HG03558 (cell line): ENCODE measurements at regions not wholly inside any gene's neighbourhood (a gene's known extent, or its start where the extent isn't known, plus 50 kb on each side); places are given as distances from the start of the nearest gene placed in this dataset.
"Not testable (repeated sequence)": the region's sequence is repeated elsewhere in the genome, so short reads cannot be mapped to it uniquely, and the experiment has no call there.

Experiments used
- ATAC-seq: cut with Tn5 transposase; IDR thresholded peaks from one replicate; pipeline ENCODE4 v1.9.1; 2021; ENCODE audit warnings: moderate number of reproducible peaks; ENCODE audit not compliant: unreplicated experiment; ENCODE audit errors: extremely low read depth

DNA sequence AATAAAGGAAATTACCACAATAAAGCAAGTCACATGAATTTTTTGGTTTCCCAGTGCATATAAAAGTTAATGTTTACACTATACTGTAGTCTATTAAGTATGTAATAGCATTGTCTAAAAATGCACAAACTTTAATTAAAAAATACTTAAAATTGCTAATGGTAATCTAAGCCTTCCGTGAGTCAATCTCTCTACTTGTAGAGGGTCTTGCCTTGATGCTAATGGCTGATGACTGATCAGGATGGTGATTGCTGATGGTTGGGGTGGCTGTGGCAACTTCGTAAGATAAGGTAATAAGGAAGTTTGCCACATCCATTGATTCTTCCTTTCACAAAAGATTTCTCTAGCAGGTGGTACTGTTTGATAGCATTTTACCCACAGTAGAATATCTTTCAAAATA, 466.6 kb upstream of the PROX1 start:
- no peak for ATAC-seq

DNA sequence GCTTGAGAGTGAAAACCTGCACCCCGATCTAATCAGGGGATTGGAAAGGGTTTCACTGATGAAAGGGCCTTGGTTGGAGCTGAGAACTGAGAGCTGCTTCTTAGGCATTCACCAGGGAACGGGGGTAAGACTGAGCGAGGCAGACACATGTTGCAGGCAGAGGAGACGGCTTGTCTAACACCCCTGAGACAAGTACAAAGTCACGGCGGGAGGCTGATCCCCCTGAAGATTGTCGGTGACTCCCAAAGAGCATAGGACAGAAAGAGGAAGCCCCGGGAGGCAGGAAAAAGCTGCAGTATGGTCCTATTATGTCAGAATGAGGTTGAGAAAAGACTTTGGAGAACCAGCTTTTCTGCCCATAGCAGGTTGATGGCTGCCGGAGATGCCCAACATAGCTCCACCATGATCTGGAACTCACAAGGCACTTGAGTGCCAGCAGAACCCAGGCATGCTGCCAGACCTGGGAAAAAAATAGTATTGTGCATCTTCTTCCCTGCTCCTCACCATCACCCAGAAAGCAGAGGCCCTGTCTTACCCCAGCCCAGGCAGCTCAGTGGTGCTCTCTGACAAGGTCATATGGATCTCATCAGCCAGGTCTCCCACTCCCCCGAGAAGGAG, 463.9 kb upstream of the PROX1 start:
- no peak for ATAC-seq

DNA sequence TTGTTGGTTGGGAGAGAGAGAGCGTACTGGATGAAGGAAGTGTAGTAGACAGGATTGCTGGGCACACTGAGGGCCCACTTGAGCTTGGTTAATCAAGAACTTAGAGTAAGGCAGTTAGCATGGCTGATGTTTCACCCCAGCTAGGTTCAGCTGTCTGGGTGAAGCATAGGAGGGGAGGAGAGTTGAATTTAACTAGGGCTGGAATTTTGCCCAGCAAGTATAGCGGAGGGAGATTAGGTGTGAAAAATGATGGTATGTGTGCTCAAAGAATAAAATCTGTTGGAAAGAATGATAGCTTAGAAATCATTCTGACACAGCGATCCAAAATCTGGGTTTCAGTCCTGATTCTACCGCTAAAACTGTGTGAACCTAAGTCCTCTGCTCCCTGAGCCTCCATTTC, 461.5 kb upstream of the PROX1 start:
- ATAC-seq, result no peak

DNA sequence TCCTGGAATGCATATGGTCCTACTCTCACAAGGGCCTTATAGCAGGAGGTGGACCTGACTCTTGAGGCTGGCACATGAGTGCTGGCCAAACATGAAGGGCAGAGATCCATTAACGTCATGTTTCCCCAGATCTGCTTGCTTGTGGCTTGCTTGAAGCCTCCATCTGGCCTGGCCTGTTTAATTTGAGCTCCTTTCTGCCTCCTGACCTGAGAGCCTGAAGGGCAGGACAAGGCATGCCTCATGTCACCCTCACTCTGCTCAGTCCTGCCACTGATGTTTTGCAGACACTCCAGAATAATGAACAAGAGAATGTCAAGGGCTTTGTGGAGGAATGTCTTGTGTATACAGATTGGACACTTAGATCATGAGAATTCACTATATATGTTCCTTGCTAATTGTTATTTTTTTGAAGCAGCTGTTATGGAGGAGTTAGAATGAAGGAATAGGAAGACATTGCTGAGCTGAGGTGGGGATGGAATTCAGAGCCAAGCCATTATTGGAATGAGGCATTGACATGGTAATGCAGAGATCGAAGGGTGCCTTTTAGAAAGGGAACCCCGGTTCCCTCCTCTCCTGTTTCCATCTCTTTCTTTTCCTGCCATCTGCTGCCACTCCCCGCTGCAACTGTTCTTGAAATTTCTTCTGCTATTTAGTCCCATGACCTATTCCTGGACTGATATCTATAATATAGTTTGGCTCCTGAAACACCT, 457.0 kb upstream of the PROX1 start:
- no peak for ATAC-seq

DNA sequence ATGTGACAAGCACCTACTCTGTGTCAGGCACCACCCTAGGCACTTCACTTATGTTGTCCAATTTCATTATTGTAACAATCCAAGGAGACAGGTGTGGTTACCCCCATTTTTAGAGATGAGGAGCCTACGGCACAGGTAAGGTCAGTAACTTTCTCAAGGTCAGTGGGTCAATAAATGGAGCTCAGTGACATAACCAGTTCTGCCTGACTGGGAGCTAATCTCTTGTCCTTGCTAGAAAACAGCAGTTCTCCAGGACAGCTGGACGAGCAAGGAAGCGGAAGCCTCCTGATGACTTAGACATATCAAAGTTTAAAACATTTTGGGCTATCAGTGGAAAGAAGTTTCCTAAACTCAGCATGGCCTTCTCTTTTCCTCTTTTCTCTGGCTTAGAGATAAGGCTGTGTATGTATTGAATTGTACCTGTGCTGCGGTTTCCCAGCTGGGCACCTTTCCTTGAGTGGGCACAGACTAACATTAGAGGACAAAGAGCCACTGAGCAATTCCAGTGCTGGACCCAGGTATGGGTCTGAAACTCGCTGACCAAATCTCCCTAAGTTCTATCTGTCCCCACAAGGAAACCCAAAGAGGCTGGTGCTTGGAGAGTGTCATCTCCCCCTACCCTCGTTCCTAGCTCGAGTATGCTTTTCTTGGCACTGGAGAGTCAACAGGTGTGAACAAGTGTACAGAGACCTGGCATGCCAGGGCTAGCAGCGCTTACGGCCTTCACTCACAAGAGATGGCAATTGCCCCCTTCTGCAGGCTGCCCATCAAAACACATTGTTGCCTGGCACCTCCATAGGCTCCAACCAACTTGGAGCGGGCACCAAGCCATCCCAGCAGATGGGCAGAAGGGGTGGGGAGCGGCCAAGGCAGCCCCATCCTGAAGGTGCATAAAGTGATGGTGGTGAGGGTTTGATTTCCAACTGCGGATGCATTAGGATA, 456.1 kb upstream of the PROX1 start:
- no peak for ATAC-seq

DNA sequence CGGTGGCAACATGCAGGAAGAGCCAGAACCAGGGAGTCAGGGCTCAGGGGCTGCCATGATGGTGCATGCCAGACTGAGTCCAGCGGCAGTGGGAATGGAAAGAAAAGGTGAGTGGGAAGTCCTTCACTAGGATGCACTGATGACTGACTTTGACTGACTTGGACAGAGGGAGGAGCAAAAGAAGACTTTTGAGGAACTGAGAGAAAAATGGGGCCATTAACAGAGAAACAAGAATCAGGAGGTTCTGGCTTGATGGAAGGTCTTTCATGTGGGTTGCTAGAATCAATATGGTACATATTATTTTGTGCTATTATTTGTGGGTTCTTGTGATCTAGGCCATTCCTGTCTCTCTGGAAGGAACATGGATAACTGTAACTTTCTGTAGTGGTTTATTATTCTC, 454.6 kb upstream of the PROX1 start:
- no peak for ATAC-seq

DNA sequence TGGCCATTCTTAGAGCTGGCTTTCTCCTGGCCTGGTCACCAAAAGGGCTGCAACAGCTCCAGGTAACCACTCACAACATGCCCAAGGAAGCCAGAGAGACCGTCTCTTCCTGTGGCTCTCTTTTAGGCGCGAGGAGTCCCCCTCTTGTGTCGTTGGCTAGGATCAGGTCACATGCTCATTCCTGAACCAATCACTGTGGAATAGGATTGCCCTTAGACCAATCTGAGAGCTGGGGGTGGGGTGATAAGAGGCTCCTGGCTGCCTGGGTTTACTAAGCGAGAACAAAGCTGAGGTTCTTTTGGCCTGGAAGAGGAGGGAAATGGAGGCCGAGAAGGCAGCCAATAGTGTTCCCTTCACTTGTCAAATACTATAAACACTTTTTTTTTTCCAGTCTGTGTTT, 452.1 kb upstream of the PROX1 start:
- ATAC-seq, result no peak

DNA sequence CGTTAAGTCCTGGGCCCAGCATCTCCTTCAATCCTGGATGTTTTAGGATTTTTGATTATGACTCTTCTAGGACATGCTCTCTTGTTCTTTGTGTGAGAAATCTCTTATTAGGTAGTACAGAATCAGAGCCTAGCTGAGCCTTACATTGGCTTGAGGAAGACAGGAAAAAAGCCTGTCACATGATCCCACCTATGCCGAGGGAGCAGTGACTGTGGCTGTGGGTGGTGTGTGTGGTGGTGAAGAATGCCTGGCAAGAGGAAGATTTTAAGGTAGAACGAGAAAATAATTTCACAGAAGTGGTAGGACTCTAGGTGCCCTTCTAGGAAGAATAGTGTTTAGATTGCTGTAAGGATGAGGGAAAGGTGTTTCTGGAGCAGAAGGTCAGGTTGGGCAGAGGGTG, 449.5 kb upstream of the PROX1 start:
- no peak for ATAC-seq

DNA sequence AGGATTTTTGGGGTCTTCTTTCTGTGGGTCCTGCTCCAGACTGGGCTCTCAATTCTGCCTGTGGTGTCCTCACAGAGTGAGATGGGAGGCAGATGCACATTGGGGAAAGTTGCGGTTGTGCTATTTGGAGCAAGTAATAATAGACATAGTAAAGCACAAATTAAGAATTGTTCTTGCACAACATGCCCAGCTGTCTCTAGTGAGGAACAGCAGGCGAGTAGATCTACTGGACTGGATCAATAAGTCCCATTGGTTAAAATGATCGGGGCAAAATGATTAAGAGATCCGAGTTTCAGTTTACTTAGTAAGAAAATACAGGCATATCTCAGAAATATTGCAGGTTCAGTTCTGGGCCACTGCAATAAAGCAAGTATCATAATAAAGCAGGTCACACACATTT, 448.3 kb upstream of the PROX1 start:
- ATAC-seq, result no peak

DNA sequence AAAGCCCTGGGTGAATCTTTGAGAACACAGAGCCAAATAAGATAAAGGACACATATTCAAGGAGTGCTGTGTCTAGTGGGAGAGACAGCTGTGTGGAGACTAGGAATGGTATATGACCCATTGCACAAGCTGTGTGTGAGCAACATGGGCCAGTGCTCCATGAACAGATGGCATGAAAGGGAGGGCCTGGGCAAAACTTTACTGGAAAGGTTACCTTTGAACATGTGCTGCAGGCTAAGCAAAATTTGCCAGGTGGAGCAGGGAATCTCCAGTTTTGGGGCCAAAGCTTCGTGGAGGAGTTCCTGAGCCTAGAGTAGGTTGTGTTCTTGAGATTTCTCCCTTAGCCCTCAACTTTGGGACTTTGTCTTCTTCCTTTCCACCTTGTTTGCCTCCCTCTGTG, 446.1 kb upstream of the PROX1 start:
- ATAC-seq, result no peak

DNA sequence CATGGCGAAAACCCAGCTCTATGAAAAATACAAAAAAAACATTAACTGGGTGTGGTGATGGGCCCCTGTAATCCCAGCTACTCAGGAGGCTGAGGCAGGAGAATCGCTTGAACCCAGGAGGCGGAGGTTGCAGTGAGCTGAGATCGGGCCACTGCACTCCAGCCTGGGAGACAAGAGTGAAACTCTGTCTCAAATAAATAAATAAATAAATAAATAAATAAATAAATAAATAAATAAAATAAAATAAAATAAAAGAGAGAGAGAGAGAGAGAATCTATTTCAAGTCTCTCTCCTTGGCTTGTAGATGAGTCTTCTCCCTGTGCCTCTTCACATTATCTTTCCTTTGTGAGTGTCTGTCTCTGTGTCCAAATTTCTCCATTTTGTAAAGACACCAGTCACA, 442.6 kb upstream of the PROX1 start:
- ATAC-seq, result not testable (repeated sequence)

DNA sequence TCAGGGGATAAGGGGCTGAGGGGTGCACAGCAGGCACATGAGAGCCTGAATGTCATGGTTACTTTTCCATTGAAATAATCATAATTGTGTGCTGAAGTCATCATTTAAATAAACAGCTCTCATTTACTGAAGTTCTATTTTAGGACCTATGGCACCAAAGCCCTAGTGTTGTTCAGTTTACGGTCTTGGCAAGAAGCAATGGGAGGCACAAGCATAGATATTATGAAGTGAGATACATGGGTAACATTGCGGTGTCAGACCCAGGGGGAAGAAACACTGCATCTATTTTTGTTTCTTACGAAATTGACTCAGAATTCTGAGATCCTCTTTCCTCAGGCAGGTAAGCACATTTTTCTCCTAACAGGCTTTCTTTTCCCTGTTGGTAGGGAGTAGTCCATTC, 437.8 kb upstream of the PROX1 start:
- no peak for ATAC-seq

DNA sequence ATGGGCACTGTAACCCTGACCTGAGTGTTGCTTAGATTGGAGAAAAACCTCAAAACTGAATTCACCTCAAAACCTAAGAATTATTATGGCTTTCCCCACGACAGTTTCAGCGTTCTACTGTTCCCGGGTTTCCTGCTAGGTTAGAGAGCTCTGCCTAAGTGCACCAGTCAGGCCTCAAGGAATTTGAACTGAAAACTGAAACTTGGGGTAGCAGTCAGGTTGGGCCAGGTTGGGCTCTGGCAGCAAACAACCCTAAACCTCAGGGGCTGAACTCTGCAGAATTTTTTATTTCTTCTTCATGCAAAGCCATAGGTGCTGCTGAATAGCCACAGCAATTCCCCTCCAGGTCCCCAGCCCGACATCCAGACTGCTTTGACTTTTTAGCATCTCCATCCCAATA, 437.0 kb upstream of the PROX1 start:
- ATAC-seq, result no peak

DNA sequence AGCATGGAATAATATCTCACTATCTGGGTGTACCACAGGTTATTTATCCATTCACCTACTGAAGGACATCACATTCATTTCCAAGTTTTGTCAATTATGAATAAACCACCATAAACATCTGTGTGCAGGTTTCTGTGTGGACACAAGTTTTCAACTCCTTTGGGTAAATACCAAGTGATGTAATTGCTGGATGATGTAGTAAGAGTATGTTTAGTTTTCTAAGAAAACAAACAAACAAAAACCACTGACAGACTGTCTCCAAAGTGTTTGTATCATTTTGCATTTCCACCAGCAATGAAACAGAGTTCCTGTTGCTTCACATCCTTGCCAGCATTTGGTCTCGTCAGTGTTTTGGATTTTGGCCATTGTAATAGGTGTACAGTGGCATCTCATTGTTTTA, 435.7 kb upstream of the PROX1 start:
- no peak for ATAC-seq

DNA sequence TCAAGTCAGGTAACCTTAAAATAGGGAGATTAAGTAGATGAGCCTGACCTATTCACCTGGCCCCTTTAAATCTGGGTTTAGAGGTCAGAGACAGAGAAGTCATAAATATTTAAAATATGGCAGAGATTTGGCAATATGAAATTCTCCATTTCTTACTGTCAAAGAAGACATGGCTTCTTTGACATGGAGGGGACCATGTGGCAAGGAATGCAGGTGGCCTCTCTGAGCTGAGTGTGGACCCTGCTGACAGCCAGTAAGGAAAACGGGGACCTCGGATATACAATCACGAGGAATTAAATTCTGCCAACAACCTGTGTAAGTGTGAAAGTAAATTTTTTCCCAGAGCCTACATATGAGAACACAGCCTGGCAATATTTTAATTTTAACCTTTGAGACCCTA, 427.5 kb upstream of the PROX1 start:
- no peak for ATAC-seq

DNA sequence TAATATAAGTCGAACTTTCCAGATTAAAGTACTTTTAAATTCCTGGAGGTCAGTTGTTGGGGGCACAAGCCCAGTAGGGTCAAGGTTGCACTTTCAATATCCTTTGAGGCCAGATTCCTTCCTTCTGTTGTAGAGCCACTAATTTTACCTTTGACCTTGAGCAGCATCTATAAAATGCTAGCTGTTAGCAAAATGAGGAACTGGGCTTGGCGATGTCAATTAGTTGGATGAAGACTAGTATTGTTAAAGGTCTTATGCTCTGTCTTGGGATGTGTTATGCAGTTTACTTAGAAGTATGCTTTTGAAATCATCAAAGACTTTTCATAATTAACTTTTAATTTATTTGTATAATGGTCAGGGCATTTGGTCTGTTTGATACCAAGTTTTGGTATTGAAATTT, 425.9 kb upstream of the PROX1 start:
- no peak for ATAC-seq

DNA sequence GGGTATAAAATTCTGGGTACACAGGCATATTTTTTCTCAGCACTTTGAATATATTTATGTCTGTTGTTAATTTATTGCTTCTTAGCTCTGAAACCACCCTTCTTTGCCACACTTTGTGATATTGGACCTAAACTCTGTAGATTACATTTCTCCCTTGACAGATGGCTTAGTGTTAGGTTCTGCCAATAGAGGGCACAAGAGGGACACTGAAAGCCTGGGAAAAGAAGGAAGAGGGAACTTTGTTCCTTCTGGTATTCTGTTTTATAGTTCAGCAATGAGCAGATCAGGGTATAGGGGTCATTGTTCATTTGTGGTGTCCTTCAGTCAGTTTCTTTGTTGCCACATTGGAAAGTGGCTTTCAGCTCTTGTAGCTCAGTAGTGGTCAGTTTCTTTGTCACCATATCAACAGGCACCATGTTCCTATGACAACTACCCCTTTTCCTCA, 423.5 kb upstream of the PROX1 start:
- ATAC-seq, result no peak

DNA sequence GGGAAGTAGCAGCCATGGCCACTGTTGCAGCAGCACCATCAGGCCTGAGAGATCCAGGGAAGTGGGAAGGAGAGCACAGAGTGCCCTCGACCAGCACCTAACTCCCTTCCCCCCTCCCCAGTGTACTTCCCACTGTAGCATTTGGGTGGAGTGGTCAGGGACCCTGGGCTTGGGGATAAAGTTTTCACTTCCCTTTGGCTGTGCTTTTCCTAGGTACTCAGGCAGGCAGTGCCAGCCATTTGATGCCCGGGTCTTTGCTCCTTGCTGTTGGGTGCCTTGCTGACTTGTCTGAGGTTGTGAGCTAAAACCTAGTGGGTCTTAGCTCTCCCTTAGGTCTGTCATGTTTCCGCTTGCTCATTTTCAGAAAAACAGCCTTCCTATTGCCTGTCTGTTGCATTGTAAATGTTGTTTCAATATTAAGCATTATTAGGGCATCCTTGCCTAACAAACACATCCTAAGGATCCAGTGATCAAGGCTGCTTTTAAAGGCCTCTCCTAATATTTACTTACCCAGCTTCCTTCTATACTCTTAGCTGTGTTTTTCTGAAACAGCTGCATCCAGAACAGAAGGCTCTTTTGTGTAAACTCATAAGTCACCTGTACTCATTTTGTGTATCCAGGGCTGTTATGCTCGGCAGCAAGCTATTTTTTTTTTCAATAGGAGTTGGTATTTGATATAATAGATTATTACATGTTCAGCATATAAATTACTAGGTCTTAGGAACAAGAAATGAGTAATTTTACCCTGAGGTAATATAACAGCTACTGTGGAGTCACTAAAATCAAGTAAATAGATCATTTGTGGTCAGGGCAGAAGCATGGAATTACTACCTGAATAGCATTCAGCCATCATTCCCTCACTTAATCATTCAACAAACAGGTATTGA, 418.6 kb upstream of the PROX1 start:
- no peak for ATAC-seq

DNA sequence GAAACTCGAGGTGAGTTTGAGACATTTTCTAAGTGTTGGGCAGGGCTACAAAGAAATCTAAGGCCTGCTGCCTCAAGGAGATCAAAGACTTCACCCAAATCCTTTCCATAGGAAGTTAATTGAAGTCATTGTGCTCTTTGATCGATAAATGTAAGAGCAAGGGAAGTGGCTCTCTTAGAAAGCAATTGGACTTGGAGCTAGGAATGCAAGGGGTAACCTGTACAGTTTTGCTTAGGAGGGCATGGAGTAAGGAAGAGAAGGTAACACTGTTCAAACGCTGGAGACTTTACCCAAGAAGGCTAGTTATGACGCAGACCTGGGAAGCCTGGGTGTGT, 418.0 kb upstream of the PROX1 start:
- no peak for ATAC-seq

DNA sequence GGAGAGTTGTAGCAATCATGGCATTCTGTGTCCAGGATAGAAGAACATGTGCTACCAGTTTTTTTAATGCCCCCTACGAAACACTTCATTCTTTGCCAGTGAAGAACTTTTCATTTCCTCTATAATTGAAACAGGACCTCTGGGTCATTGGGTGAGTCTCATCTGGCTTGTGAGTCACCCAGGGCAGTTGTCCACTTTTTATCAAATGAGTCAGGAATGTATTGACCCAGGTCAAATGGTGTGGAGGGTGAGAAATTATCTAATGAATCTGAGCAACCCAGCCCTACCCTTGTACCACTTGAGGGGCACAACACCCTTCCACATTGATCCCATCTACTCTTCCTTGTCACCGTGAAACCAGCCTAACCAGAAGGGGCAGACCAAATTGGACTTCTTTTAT, 417.3 kb upstream of the PROX1 start:
- ATAC-seq, result no peak
